ENCODE measurements at regions not wholly inside any gene's neighbourhood (a gene's known extent, or its start where the extent isn't known, plus 50 kb on each side); places are given as distances from the start of the nearest gene placed in this dataset.

DNA sequence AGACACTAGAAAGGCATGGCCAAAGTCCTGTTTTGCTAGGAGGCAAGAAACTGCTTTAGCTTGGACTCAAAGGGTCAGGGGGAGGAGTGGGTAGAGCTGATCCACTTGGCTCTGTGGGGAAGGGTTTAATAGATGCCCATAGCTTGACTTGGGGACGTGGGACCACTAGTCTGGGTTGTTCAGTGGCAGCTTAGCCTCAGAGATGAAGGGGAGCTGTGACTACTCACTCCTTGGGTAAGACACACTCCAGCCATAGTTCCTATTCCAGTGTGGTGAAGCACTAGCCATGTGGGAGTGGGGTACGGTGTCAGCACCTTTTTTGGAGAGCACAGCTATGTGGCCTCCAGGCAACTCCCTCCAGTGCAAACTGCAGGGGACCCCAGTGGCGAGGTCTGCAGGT is 257.3 kb downstream of the TMEM121 start:
- no peak for DNase-seq (ENCODE audit: low spot score)

DNA sequence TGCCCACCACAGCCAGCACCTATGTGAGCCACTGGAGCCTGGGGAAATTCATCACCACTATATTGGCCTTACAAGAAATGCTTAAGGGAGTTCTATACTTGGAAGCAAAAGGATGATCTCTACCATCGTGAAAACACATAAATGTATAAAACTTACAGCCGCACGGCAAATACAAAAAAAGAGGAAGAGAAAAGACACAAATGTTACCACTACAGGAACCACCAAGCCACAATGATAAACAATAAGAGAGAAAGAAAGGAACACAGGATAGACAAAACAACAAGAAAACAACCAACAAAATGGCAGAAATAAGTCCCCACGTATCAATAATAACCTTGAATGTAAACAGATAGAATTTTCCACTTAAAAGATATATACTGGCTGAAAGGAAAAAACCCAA is 267.5 kb downstream of the TMEM121 start:
- DNase-seq (ENCODE audit: low spot score) = no peak

DNA sequence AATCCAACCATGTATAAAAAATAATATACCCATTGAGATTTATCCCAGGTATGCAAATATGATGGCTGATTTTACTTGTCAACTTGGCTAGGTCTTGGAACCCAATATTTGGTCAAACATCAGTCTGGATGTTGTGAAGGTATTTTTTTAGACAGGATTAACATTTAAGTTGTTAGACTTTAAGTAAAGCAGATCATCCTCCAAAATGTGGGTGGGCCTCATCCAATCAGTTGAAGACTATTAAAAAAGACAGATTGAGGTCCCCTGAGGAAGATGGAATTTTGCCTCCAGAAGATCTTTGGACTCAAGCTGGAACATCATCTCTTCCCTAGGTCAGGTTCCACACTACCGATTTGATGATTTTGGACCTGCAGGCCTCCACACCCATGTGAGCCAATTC is 271.2 kb downstream of the TMEM121 start:
- DNase-seq (ENCODE audit: low spot score) = no peak

DNA sequence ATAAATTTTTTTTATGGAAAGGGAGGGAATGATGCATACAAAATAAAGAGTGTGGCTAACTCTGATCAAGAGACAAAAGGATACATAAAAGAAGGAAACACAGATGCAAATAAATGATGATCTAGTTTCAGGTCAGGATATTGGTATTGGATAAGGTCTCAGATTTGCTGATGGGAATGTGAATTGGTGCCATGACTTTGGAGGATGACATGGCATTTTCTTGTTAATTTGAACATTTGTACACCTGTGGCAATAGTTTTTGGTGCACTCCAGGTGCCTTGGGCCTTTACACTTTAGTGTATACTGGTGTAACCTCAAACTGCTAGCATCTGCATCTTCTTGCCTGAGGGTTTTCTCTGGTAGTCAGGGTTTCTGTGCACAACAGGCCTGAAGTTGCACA is 279.3 kb downstream of the TMEM121 start:
- DNase-seq (ENCODE audit: low spot score) = no peak

DNA sequence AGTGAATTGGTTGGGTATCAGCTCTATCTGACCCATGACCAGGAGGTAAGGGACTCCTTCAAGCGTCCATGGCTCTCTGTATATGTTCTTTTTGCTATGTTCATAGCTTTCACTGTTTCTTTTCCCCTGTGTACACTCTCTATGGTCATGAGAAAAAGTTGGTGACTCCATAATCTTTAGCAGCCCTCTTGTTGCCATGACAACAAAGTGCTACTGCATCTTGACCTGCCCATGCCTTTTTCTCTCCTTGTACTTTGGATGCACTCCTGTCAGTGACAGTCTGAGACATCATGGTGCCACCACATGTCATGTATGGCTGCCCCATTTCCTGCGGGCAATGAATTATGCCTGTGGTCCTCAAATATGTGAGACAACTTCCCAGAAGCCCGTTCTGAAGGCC is 280.2 kb downstream of the TMEM121 start:
- DNase-seq (ENCODE audit: low spot score) = no peak

DNA sequence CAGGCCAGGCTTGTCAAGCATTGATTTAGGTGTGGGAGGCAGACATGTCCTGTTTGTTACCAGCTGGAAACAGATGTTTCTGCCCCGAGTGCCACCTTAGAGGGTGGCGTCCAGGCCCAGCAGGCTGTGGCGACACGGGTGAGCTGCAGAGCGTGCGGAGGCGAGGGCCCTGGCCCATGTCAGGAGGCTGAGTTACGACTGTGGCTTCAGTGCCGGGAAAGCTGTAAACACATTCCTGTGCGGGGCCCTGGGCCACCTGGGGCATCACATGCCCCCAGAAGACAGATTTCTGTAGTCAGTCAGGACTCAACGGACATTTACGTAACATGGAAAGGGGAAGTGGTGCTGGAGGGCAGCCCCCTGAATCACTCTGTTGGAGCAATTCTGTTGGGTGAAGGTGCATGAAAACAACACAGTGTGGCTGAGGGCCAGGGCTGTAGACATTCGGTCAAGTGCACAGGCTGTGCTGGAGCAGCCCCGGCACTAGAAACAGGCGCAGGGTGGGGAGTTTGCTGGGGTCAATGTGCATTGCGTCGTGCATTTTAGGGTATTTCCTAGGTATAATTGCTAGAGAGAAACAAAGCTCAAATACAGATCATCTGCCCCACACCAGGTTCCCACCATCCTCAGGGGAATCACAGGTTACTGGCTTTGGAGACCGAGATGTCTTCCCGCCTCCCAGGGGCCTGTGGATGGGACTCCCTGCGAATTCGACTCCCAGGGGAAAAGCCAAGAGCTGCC is 291.8 kb downstream of the TMEM121 start:
- no peak for DNase-seq (ENCODE audit: low spot score)

DNA sequence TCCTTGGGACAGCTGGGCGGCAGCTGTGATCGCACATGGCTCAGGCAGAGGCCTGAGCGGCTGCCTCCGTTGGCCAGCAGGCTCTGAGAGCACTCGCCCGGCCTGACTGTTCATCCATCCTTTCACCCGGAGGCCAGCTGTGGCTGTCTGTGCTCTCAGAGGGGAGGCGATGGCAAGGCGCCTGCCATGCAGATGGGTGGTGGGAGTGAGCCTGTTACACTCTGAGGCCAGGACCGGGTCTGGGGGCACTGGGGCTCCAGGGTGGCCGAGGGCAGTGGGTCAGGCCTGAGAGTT is 292.3 kb downstream of the TMEM121 start:
- DNase-seq (ENCODE audit: low spot score) = no peak

DNA sequence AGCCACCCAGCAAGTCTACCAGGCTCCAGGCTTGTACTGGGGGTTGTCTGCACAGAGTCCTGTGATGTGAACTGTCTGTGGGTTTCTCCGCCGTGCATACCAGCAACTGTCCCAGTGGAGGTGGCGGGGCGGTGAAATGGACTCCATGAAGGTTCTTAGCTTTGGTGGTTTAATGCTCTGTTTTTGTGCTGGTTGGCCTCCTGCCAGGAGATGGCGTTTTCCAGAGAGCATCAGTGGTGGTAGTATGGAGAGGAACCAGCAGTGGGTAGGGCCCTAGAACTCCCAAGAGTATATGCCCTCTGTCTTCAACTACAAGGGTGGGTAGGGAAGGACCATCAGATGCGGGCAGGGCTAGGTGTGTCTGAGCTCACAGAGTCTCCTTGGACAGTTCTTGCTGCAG is 303.8 kb downstream of the TMEM121 start:
- DNase-seq (ENCODE audit: low spot score) = no peak

DNA sequence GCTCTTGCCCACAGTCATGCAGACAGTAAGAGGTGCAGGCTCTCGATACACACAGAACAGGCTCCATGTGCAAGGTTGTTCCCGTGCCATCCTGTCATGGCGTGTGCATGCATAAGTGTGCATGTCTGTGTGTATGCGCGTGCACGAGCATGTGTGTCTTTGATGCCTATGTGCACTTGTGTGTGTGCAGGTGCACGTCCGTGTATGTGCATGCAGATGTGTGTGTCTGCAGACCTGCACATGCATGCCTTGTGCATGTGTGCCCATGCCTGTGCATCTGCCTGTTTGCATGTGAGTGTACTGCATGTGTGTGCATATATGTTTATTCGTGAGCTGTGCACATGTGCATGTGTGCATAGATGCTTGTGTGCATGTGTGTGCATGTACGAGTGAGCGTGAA is 309.8 kb downstream of the TMEM121 start:
- no peak for DNase-seq (ENCODE audit: low spot score)

DNA sequence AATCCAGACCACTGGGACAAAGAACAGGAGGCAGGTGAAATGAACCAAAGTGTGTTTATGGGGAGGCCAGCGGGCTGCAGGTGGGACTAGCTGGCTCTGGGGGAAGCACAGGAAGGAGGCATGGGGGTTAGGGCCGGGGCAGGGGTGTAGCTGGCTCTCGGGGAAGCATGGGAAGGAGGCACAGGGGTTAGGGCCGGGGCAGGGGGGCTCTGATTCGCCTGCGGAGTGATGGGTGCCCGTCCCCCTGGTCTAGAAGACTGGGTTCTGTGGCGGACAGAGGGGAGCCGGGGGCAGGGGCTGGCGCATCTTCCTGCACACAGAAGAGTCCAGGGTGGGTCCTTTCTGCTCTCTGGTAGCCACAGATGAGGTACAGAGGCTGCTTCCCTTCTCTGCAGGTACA is 310.3 kb downstream of the TMEM121 start:
- DNase-seq (ENCODE audit: low spot score) = no peak

DNA sequence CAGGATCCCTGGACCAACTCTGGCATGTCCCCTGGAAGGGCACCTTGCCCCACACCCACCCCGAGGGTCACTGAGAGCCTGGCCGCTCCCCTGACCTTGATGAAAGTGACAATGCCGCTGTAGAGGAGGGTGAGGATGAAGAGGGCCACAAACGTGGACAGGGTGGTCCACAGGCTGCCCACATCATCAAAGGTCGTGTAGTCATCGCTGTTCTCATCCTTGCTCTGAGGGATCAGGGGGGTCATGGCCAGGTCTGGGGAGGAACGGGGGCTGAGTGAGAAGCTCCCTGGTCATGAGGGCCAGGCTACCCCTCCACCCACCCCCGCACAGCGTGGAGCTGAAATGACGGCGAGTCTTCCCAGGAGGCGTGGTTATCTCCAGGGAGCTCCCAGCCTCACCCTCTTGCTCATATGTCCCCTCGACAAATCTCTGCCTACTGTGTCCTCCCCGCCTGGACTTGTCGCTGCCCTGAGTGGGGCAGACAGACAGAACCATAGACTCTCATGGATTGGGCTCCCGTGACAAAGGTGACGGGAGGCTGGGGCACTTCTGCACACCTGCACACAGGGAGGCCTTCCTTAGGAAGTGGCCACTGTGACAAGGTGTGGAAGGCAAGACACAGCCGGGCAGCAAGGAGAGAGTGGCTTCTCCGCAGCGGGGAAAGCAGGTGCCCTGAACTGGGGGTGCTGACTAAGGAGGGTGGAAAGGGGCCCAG is 311.1 kb downstream of the TMEM121 start:
- DNase-seq (ENCODE audit: low spot score) = no peak

DNA sequence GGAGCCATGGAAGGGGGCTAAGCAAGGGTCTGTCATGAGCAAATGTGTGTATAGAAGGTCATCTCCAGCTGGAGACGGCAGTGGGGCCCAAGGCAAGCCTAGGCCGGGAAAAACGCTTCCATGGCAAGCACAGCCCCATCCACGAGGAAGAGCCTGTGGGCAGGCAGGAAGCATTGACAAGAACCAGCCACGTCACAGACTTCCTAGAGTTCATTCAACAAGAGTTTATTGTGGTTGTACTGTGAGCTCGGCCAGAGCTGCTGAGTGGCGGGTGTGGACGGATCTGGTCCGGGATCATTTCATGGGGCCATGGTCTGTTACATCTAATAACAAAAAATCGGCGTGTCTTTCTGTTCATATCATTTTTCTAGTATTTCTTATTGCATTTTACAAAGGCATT is 311.7 kb downstream of the TMEM121 start:
- DNase-seq (ENCODE audit: low spot score) = no peak

DNA sequence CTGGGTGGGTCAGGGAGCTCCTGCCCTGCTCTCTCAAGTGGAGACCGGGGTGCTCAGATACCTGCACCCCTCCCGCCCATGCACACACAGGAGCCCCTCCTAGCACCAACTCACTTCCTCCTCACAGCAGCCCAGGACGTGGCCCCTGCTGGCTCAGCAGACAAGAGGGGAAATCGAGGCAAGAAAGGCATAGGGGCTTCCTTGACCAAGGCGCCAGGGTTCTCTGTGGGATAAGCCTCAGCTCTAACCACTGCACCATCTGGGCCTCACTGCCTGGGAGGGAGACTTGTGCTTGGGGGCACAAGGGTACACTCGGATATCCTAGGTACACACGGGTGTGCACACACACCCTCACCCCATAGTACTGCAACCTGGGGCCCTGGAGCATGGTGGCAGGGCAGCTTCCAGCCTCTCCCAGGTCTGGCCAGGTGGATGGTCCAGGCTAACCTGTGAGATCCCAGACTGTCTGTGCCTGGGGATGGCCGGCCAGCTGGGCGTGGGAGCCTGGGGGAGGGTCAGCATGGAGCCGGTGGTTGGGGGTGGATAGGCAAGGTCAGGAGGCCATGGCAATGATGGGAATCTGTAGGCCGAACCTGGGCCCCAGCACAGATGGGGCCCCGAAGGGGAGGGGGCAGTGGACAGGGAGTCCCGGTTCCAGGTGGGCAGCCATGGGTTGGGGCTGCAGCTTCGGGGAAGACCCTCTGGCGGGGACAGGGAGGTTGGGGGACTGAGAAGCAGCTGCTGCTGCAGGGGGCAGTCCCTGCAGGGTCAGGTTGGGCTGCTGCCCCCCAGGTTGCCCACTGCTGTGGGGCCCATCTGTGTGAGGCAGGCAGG is 312.4 kb downstream of the TMEM121 start:
- no peak for DNase-seq (ENCODE audit: low spot score)

DNA sequence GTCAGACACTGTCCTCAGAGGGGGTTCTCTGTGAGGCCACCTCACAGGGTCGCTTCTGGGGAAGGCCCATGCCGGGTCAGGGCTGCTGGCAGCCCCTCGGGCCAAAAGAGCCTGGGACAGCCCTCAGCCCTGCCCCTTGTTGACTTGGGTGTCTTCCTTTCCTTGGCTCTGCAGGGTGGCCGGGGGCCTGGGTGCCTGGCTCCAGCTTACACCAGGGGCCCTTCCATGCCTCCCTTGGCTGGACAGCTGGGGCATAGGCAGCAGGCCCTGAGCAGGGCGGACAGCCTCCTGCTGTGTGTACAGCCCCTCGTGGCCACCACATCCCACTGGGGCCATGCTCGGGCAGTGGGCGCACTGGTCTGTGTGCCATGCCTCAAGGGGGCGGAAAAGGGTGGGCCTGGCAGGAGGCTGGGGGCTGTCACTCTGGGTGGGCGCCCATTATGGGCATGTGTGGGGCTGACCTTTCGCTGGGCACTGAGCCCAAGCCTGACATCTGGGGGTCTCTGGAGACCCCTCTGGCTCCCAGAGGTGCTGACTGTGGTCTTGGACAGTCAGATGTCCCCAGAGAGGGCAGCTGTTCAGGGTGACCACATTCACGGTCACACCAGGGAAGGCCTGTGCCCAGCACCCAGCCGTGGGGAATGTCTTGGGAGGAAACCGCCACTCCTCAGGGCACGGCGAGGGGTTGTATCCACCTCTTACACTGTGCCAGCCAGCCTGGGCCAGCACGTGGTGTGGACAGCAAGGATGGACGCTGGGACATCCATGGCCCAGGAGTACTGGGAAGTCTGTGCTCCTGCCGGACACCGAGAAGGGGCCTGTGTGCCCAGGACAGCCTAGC is 313.3 kb downstream of the TMEM121 start:
- peak; percentile 24 for DNase-seq (ENCODE audit: low spot score)

DNA sequence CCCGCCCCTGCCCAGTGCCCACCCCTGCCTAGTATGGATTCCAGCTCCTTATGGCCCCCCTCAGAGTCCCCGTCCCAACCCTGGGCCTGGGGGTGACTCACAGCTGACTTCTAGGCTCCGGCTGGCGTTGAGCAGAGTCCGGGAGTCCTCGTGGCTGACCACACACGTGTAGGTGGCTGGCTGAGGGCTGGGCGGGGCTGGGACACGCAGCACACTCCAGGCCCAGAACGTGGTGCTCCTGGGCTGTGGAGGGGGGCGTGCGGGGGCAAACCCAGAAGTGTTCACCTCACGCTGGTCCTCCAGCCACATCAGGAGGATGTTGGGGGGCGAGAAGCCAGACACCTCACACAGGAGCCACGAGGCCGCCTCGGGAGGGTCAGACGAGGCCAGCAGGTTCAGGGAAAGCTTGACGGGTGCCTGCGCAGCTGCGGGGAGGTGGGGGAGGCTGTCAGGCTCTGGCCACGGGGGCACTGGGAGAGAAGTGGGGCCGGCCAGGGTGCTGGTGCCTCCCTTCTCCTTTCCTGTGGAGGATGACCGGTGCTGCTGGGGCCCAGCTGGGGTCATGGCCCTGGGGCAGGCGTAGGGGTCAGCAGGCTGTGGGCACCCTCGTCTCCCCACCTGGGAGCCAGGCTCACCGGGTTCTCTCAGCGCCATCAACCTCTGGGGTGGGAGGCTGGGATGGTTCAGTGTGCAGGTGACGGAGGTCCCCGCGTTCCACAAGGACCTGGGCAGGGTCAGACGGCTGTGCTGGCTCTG is 314.1 kb downstream of the TMEM121 start:
- DNase-seq (ENCODE audit: low spot score) = peak; percentile 17

DNA sequence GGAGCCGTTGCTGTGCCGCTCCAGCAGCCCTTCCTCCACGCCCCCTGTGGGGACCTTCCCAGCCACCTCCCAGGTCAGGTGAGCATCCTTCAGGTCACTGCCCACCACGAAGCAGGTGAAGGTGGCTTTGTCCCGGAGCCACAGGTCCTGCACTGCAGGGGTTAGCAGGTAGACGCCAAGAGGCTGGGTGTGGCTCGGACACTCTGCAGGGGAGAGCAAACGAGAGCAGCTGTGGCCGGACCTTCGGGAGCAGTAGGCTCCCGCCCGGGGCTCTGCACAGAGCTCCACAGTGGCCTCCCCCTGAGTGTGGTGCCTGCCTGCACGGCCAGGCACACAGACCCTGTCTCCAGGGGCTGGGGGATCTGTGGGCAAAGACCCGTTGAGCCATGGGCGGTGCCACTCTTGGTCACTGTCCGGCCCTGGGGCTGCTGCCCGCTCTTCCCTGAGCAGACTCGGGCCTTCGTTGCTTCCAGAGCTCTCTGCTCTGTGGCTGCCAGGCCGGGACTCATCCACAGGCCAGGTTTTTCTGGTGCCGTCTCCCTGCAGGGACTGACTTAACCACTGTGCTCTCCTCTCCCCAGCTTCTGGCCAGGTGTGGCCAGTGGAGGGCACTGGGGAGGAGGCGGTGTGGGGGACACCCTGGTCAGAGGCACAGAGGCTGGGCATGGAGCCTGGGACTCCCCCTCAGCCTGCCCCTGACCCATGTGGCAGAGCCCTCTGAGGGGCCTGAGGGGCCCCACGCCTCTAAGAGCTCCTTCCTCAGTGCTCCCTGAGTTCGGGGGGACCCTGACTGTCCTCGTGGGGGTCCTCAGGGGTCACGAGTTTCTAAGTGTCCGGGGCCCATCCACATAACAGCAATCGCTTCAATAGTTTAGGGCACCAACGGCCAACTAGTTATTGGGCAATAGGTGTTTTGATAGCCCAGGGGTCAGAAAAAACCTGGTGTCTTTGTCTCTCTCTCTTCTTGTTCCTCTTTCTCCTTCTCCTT is 314.9 kb downstream of the TMEM121 start:
- peak; percentile 21 for DNase-seq (ENCODE audit: low spot score)

DNA sequence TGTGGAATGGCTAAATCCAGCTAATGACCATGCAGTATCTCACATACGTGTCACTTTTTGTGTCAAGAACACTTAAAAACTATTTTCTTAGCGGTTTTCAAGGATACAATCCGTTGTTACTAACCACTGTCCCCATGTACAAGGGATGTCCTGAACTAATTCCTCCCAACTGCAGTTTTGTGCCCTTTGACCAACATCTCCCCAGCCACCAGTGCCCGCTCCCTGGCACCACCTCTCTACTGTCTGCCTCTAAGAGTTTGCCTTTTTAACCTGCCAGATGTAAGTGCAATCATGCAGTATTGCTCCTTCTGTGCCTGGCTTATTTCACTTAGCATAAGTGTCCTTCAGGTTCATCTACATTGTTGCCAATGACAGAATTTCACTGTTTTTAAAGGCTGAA is 315.7 kb downstream of the TMEM121 start:
- DNase-seq (ENCODE audit: low spot score) = no peak

DNA sequence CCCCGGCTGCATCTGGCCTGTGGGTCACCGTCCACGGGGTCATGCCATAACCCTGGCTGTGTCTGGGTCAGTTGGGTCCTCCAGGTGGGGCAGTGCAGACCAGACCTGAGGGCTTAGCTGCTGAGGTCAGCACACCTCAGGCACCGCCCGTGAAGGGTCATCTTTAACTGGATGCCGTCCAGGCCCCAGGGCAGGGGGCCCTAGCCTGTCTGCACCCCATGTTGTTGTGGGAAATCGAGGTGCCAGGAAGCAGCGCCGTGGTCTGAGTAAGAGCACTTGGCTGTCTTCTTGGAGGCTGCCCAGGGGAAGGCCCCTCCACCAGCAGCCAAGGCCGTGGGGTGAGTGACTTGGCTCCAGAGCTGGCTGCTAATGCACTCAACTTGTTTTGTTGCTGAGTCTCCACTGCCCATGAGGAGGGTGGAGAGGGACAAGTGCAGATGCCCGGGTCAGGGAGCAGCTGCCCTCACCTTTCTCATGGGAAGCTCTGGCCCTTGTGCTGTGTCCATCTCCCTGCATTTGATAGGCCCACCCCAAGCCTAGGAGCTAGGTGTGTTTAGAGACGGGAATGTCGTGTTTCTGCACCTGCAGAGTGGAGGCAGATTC is 317.2 kb downstream of the TMEM121 start:
- DNase-seq (ENCODE audit: low spot score) = peak; percentile 23

DNA sequence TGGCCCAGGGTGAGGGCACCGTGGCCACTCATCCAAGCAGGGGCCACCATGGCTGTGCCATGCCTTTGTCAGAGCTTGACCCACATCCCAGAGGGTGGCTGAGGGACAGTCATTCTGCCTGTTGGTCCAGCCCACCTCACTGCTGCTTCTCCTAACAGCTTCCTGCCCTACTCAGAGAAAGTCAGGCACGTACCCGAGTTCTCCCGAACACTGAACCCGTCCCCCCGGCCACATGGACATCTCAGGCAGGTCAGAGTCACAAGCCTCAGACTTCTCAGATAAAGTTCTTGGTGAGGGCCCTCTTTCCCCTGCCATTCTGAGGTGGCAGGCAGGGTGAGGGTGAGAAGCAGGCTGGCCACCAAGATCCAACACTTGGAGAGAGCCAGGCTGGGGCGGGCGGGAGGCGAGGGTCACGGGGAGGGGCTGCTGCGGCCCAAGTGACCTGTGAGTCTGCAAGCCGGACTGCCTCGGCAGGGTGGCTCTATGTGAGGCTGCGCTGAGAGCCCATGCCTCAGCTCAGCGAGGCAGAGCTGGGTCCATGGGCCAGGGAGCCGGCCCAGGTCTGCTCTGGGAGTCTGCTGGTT is 317.8 kb downstream of the TMEM121 start:
- peak; percentile 29 for DNase-seq (ENCODE audit: low spot score)
